ENCODE measurements at regions not wholly inside any gene's neighbourhood (a gene's known extent, or its start where the extent isn't known, plus 50 kb on each side); places are given as distances from the start of the nearest gene placed in this dataset.

DNA sequence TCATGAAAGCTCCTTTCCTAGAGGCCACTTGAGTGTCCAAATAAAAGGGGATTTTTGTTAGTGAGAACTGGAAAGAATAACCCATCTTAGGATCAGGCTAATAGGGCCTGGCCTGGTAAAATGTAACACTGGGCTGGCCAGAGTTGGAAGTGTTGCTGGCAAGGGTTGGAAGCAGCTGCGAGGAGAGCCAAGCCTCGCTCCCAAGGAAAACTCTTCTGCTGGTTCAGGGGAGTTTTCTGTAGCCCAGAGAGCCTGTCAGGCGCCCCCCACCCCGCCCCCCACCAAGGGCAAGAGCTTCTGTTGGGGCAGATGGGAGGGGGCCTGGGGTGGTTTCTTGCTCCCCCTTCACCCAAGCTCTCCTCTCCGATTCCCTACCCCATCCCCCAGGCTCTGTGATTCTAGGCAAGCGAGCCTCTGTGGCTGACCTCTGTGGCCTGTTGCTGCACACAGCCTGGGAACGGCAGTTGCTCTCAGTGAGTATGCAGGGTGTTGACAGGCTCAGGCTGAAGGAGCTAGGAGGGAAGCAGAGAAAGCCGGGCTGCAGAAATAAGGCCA is 547.8 kb downstream of the CCDC171 start:
- TF ChIP-seq, protein P1, sequence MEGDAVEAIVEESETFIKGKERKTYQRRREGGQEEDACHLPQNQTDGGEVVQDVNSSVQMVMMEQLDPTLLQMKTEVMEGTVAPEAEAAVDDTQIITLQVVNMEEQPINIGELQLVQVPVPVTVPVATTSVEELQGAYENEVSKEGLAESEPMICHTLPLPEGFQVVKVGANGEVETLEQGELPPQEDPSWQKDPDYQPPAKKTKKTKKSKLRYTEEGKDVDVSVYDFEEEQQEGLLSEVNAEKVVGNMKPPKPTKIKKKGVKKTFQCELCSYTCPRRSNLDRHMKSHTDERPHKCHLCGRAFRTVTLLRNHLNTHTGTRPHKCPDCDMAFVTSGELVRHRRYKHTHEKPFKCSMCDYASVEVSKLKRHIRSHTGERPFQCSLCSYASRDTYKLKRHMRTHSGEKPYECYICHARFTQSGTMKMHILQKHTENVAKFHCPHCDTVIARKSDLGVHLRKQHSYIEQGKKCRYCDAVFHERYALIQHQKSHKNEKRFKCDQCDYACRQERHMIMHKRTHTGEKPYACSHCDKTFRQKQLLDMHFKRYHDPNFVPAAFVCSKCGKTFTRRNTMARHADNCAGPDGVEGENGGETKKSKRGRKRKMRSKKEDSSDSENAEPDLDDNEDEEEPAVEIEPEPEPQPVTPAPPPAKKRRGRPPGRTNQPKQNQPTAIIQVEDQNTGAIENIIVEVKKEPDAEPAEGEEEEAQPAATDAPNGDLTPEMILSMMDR (IDR thresholded peaks at IDR 0.05): no peak
- TF ChIP-seq POLR2A (IDR thresholded peaks at IDR 0.05): no peak
